ENCODE measurements at regions not wholly inside any gene's neighbourhood (a gene's known extent, or its start where the extent isn't known, plus 50 kb on each side); places are given as distances from the start of the nearest gene placed in this dataset.

DNA sequence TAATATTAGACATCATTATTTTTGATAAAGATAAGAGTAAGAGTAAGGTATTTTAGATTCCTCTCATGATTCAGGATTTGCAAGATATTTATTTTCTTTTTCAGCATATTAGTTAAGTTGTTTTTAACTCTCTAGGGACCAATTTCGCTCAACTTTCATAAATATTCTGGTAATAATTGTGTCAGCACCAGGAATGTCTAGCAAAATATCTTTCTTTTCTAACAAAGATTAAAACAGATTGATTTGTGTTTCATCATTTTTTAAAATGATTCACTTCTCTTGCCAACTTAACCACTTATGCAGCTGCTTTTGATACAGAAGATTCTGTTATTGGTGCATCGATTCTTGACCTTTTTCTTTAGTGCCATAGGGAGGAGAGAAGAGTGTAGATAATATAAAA is 172.8 kb upstream of the PTGFR start:
- TF ChIP-seq ZNF70 (CRISPR knock-in tag; IDR thresholded peaks at IDR 0.05) = no peak
- TF ChIP-seq SNAI2 (CRISPR knock-in tag; IDR thresholded peaks at IDR 0.05) = no peak
- TF ChIP-seq, protein P1, sequence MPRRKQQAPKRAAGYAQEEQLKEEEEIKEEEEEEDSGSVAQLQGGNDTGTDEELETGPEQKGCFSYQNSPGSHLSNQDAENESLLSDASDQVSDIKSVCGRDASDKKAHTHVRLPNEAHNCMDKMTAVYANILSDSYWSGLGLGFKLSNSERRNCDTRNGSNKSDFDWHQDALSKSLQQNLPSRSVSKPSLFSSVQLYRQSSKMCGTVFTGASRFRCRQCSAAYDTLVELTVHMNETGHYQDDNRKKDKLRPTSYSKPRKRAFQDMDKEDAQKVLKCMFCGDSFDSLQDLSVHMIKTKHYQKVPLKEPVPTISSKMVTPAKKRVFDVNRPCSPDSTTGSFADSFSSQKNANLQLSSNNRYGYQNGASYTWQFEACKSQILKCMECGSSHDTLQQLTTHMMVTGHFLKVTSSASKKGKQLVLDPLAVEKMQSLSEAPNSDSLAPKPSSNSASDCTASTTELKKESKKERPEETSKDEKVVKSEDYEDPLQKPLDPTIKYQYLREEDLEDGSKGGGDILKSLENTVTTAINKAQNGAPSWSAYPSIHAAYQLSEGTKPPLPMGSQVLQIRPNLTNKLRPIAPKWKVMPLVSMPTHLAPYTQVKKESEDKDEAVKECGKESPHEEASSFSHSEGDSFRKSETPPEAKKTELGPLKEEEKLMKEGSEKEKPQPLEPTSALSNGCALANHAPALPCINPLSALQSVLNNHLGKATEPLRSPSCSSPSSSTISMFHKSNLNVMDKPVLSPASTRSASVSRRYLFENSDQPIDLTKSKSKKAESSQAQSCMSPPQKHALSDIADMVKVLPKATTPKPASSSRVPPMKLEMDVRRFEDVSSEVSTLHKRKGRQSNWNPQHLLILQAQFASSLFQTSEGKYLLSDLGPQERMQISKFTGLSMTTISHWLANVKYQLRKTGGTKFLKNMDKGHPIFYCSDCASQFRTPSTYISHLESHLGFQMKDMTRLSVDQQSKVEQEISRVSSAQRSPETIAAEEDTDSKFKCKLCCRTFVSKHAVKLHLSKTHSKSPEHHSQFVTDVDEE (CRISPR knock-in tag; IDR thresholded peaks at IDR 0.05) = no peak
- TF ChIP-seq, protein P2, sequence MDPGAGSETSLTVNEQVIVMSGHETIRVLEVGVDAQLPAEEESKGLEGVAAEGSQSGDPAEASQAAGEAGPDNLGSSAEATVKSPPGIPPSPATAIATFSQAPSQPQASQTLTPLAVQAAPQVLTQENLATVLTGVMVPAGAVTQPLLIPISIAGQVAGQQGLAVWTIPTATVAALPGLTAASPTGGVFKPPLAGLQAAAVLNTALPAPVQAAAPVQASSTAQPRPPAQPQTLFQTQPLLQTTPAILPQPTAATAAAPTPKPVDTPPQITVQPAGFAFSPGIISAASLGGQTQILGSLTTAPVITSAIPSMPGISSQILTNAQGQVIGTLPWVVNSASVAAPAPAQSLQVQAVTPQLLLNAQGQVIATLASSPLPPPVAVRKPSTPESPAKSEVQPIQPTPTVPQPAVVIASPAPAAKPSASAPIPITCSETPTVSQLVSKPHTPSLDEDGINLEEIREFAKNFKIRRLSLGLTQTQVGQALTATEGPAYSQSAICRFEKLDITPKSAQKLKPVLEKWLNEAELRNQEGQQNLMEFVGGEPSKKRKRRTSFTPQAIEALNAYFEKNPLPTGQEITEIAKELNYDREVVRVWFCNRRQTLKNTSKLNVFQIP (CRISPR knock-in tag; IDR thresholded peaks at IDR 0.05; ENCODE audit: borderline replicate concordance, low read depth) = no peak
- TF ChIP-seq, protein P3, sequence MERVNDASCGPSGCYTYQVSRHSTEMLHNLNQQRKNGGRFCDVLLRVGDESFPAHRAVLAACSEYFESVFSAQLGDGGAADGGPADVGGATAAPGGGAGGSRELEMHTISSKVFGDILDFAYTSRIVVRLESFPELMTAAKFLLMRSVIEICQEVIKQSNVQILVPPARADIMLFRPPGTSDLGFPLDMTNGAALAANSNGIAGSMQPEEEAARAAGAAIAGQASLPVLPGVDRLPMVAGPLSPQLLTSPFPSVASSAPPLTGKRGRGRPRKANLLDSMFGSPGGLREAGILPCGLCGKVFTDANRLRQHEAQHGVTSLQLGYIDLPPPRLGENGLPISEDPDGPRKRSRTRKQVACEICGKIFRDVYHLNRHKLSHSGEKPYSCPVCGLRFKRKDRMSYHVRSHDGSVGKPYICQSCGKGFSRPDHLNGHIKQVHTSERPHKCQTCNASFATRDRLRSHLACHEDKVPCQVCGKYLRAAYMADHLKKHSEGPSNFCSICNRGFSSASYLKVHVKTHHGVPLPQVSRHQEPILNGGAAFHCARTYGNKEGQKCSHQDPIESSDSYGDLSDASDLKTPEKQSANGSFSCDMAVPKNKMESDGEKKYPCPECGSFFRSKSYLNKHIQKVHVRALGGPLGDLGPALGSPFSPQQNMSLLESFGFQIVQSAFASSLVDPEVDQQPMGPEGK (CRISPR knock-in tag; IDR thresholded peaks at IDR 0.05; ENCODE audit: borderline replicate concordance) = no peak
- TF ChIP-seq, protein P4, sequence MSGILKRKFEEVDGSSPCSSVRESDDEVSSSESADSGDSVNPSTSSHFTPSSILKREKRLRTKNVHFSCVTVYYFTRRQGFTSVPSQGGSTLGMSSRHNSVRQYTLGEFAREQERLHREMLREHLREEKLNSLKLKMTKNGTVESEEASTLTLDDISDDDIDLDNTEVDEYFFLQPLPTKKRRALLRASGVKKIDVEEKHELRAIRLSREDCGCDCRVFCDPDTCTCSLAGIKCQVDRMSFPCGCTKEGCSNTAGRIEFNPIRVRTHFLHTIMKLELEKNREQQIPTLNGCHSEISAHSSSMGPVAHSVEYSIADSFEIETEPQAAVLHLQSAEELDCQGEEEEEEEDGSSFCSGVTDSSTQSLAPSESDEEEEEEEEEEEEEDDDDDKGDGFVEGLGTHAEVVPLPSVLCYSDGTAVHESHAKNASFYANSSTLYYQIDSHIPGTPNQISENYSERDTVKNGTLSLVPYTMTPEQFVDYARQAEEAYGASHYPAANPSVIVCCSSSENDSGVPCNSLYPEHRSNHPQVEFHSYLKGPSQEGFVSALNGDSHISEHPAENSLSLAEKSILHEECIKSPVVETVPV (CRISPR knock-in tag; IDR thresholded peaks at IDR 0.05) = no peak
- TF ChIP-seq ISL1 (CRISPR knock-in tag; IDR thresholded peaks at IDR 0.05) = no peak
- no peak for TF ChIP-seq ZNF565 (CRISPR knock-in tag; conservative IDR thresholded peaks at IDR 0.05; ENCODE audit: low read depth)
- TF ChIP-seq OSR1 (CRISPR knock-in tag; IDR thresholded peaks at IDR 0.05) = no peak
- no peak for TF ChIP-seq ZFP3 (CRISPR knock-in tag; IDR thresholded peaks at IDR 0.05)
- no peak for ATAC-seq

DNA sequence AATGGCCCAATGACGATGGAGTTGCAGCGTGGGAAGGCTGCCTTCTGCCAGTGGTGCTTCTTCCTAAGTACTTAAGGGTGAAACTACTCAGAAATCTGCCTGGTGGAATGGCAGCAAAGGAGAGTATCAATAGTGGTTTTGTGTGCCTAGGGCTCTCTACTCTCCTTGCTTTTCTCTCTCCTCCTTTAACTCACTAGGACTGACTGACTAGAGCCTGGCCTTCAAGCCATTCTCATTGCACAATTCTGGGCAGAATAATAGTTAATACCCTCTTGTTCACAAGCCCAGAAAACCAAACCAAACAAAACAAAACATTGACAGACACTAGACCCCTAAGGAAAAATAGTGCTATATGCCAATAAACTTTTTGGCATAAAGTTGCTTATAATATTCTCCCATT is 171.2 kb upstream of the PTGFR start:
- ATAC-seq = no peak
- TF ChIP-seq ZFP3 (CRISPR knock-in tag; IDR thresholded peaks at IDR 0.05) (no peak), OSR1 (CRISPR knock-in tag; IDR thresholded peaks at IDR 0.05) (no peak), ZNF70 (CRISPR knock-in tag; IDR thresholded peaks at IDR 0.05) (no peak), ZNF8 (CRISPR knock-in tag; IDR thresholded peaks at IDR 0.05) (no peak), ZNF565 (CRISPR knock-in tag; conservative IDR thresholded peaks at IDR 0.05; ENCODE audit: low read depth) (no peak), ESRRG (CRISPR knock-in tag; IDR thresholded peaks at IDR 0.05) (no peak), BACH2 (CRISPR knock-in tag; IDR thresholded peaks at IDR 0.05; ENCODE audit: borderline replicate concordance) (no peak), ISL1 (CRISPR knock-in tag; IDR thresholded peaks at IDR 0.05) (no peak), PPARA (CRISPR knock-in tag; IDR thresholded peaks at IDR 0.05; ENCODE audit: borderline replicate concordance) (no peak)
- TF ChIP-seq, protein P2 (CRISPR knock-in tag; IDR thresholded peaks at IDR 0.05; ENCODE audit: borderline replicate concordance, low read depth) = no peak
- TF ChIP-seq, protein P1 (CRISPR knock-in tag; IDR thresholded peaks at IDR 0.05) = no peak
- TF ChIP-seq, protein P4 (CRISPR knock-in tag; IDR thresholded peaks at IDR 0.05) = no peak
- TF ChIP-seq, protein P3 (CRISPR knock-in tag; IDR thresholded peaks at IDR 0.05; ENCODE audit: borderline replicate concordance) = no peak
- TF ChIP-seq, protein P5, sequence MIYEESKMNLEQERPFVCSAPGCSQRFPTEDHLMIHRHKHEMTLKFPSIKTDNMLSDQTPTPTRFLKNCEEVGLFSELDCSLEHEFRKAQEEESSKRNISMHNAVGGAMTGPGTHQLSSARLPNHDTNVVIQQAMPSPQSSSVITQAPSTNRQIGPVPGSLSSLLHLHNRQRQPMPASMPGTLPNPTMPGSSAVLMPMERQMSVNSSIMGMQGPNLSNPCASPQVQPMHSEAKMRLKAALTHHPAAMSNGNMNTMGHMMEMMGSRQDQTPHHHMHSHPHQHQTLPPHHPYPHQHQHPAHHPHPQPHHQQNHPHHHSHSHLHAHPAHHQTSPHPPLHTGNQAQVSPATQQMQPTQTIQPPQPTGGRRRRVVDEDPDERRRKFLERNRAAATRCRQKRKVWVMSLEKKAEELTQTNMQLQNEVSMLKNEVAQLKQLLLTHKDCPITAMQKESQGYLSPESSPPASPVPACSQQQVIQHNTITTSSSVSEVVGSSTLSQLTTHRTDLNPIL (CRISPR knock-in tag; IDR thresholded peaks at IDR 0.05; ENCODE audit: low read depth) = no peak
